Thymus (tissue), 11 donors: ENCODE measurements at regions not wholly inside any gene's neighbourhood (a gene's known extent, or its start where the extent isn't known, plus 50 kb on each side); places are given as distances from the start of the nearest gene placed in this dataset.
A peak's percentile ranks its signal among the peaks of the same experiment; 100 is the strongest.

Source experiments
- DNase-seq, 9 donors: peaks; one replicate each; pipeline ENCODE4 v3.0.0-alpha.2; 2013; ENCODE audit warnings: low spot score in 9 of 9, low read depth in 6 of 9, missing footprints in 1 of 9
- H3K27ac ChIP-seq, 2 donors: one replicate each; pipeline ENCODE4 v1.5.1; 2013; ENCODE audit warnings: control low read depth in 1 of 2, low read depth in 1 of 2, low read length in 1 of 2, mild to moderate bottlenecking in 1 of 2, moderate library complexity in 1 of 2
- H3K27me3 ChIP-seq, 2 donors: one replicate each; pipeline ENCODE4 v1.5.1; 2013; ENCODE audit warnings: low read length in 1 of 2; ENCODE audit not compliant: control insufficient read depth in 2 of 2, insufficient read depth in 1 of 2
- H3K36me3 ChIP-seq, 2 donors: one replicate each; pipeline ENCODE4 v1.5.1; 2013; ENCODE audit warnings: low read length in 1 of 2, mild to moderate bottlenecking in 1 of 2, moderate library complexity in 1 of 2; ENCODE audit not compliant: control insufficient read depth in 2 of 2, insufficient read depth in 2 of 2
- H3K4me1 ChIP-seq, 2 donors: one replicate each; pipeline ENCODE4 v1.5.1; 2013; ENCODE audit warnings: low read length in 2 of 2; ENCODE audit not compliant: control insufficient read depth in 2 of 2, insufficient read depth in 2 of 2
- H3K4me3 ChIP-seq, 2 donors: one replicate each; pipeline ENCODE4 v1.5.1; 2013; ENCODE audit warnings: low read length in 2 of 2, control low read depth in 1 of 2, mild to moderate bottlenecking in 1 of 2
- H3K9me3 ChIP-seq, 2 donors: one replicate each; pipeline ENCODE4 v1.5.1; 2013; ENCODE audit warnings: low read length in 1 of 2, mild to moderate bottlenecking in 1 of 2; ENCODE audit not compliant: control insufficient read depth in 2 of 2, insufficient read depth in 1 of 2
- WGBS: extraction: QIAGEN DNeasy Blood & Tissue Kit; methylation state at CpG from one replicate; pipeline ENCODE4 v1.1.7; 2013; 5-methylcytosine and 5-hydroxymethylcytosine counted together
- donor health status: healthy.

DNA sequence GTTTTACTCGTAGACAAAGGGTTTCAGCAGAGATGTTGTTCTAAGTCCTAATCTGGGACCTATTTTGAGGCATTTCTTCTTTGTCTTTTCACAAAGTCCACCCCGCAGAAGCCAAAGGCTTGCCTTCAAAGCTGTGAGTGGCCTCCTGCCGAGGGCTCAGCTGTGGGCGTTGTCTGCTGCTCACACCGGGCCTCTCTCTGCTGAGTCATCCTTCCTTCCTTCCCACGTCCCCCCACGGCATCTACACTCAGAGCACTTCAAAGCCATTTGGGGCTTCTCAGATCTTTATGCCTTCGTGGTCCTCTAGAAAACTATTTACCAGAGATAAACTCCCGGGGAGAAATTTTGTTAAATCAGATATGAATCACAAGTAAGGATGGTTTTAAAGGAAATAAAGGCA lies 115.9 kb upstream of the TMPO start:
- Histone ChIP-seq H3K4me1 (peaks cover 0 to 11% of the 10 kb centered on the region in 2 donors), H3K27ac (no peak overlapping the region), H3K36me3 (no peaks in the 10 kb centered on the region), H3K4me3 (no peak overlapping the region), H3K27me3 (no peaks in the 10 kb centered on the region), H3K9me3 (no peaks in the 10 kb centered on the region)
- DNase-seq, result peak; percentile 9 to 68 (median 28)
- 13% methylated on average over 9 of the region's 9 CpGs for WGBS

DNA sequence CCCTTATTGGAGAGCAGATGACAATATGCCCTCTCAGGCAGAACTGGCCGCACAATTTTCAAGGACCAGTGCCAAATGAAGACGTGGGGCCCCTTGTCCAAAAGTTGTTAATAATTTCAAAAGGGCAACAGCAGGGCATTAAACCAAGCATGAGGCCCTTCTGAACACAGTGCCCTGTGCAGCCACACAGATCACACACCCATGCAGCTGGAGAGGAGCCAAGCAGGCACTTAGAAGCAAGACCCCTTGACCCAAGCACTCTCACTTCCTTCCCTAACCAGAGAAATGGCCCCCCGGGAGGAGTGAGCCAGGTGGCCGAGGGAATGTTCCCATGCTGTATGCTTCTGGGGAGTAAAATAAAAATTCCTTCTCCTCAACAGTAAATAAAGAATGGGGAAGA lies 114.0 kb upstream of the TMPO start:
- WGBS, result 61% methylated on average over 4 of the region's 4 CpGs
- Histone ChIP-seq H3K4me3 (no peak overlapping the region), H3K9me3 (no peaks in the 10 kb centered on the region), H3K36me3 (no peaks in the 10 kb centered on the region), H3K27me3 (no peaks in the 10 kb centered on the region), H3K4me1 (peaks cover 0 to 11% of the 10 kb centered on the region in 2 donors), H3K27ac (no peak overlapping the region)
- no peak for DNase-seq

DNA sequence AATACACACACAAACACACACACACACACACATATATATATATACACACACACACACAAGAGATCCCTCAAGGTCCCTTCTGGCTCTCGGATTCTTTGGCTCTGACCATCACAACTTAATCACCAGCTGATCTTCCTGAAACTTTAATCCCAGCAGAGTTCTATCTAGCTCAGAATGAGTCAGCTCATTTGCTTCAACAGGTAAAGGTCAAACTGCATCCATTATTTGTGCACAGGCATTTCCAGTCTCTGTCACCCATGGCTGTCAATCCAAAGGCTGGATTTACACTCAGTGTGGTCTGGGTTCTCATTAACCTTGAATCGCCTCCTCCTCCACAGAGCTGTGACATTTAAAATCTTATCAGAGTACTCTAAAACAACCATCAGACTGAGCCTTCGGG lies 113.3 kb upstream of the TMPO start:
- Histone ChIP-seq H3K36me3 (no peaks in the 10 kb centered on the region), H3K4me1 (peaks cover 0 to 11% of the 10 kb centered on the region in 2 donors), H3K27ac (no peak overlapping the region), H3K4me3 (no peak overlapping the region), H3K27me3 (no peaks in the 10 kb centered on the region), H3K9me3 (peaks cover 0 to under 1% of the 10 kb centered on the region in 2 donors)
- 98% methylated on average over 3 of the region's 3 CpGs for WGBS
- DNase-seq, result no peak

DNA sequence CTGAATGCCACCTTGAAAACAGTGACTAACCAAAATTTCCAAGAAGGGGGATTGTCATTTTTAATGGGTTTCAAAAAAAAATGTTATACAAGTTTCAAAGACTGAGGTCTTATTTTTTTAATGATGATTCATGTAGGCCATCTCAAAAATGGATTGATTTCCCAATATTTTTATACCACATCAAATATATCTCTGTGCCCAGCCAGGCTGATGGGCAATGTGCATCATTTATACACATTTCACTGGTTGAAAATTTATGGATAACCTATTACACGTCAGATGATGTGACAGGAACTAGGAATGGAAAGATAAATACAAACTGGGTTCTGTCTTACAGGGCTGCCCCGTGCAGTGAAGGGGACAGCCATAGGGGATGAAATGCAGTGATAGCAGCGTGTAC lies 112.7 kb upstream of the TMPO start:
- no peak for DNase-seq
- WGBS, result 97% methylated on average over 3 of the region's 3 CpGs
- Histone ChIP-seq H3K4me1 (peaks cover 0 to 8% of the 10 kb centered on the region in 2 donors), H3K27me3 (no peaks in the 10 kb centered on the region), H3K9me3 (peaks cover 0 to 7% of the 10 kb centered on the region in 2 donors), H3K36me3 (no peaks in the 10 kb centered on the region), H3K4me3 (no peak overlapping the region), H3K27ac (no peak overlapping the region)

DNA sequence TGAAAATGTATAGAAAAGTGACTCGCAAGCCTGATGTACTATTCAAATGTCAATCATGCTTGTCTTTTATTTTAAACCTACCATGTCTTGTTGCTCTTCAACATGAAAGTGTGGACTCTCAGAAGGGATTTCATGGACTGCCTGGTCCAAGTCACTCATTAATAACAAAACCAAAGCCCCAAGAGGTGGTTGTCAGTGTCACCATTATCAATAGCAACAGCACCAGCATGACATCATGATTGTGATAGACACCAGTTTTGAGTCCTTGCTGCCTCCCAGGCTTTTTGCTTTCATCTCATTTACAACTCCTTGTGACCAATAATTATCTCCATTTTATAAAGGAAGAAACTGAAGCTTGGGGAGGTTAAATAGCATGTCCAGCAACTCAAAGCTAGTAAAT lies 112.0 kb upstream of the TMPO start:
- H3K4me3 ChIP-seq, result no peak overlapping the region
- H3K27ac ChIP-seq, result no peak overlapping the region
- no peaks in the 10 kb centered on the region for H3K27me3 ChIP-seq
- H3K36me3 ChIP-seq, result no peaks in the 10 kb centered on the region
- WGBS, result 100% methylated on average over 1 of the region's 1 CpG
- H3K9me3 ChIP-seq, result peaks cover 0 to 7% of the 10 kb centered on the region in 2 donors
- H3K4me1 ChIP-seq, result peaks cover 0 to 8% of the 10 kb centered on the region in 2 donors
- DNase-seq, result no peak

DNA sequence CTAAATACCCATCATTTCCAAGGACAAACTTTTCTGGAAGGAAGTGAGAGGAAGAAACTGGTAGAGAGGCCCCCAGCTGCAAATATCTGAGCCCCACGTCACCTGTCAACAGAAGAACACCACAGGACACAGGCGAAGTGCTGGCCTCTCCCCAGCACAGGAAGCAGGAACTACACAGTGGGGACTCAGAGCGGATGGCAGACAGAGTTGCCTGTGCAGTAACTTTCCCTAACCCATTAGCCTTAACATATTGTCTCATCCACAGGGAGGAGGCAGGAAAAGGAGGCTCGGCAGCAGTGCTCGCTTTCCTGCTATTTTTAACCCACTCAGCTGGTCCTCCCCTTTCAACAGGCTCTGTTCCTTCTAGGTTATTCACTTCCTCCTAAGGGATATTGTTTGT lies 111.5 kb upstream of the TMPO start:
- Histone ChIP-seq H3K27ac (no peak overlapping the region), H3K27me3 (no peaks in the 10 kb centered on the region), H3K9me3 (peaks cover 0 to 7% of the 10 kb centered on the region in 2 donors), H3K4me1 (peaks cover 0 to 7% of the 10 kb centered on the region in 2 donors), H3K4me3 (no peak overlapping the region), H3K36me3 (no peaks in the 10 kb centered on the region)
- 53% methylated on average over 5 of the region's 5 CpGs for WGBS
- DNase-seq, result no peak

DNA sequence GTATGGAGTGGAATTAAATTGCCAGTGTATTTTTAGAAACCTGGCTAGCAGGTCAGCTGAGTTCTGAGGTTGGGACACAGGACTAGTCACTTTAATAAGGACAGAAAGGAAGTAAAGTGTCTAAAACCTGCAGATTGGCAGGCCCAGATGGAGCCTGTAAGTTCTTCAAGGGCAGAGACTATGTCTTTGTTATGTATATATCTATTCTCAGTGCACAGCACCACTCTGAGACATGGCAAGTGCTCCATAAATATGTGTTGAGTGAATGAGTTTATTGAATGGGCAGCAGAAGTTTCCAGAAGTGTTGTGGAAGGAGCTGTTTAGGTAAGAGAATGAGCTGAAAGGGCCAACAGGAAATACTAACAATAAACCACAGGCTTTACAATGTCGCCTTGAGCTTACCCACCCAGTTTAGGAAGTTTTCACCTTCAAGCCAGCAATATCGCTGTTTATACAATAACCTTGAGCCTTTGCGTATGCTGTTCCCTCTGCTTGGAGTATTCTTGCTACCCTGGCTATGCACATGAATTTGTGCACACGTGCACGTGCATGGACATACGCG lies 109.5 kb upstream of the TMPO start:
- Histone ChIP-seq H3K9me3 (peaks cover 0 to 7% of the 10 kb centered on the region in 2 donors), H3K4me1 (no peaks in the 10 kb centered on the region), H3K27ac (no peak overlapping the region), H3K4me3 (no peak overlapping the region), H3K27me3 (no peaks in the 10 kb centered on the region), H3K36me3 (no peaks in the 10 kb centered on the region)
- DNase-seq, result no peak
- WGBS, result 80% methylated on average over 7 of the region's 7 CpGs

DNA sequence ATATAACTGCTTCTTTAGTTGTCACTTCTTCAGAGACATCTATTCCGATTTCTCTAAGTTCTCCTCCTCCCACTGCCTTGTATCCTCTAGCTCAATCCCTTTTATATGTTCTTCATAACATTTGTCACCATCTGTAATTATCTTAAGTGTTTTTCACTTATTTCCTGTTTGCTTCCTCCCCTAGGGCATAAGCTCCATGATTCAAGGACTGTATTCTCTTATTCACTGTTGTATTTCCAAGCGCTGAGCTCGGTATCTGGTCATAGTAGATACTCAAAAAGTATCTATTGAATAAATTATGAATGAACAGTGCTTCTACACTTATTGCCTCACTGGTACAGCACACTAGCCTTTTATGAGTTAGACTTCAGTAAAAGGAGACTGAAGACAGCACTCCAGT lies 109.0 kb upstream of the TMPO start:
- Histone ChIP-seq H3K4me3 (no peak overlapping the region), H3K4me1 (no peaks in the 10 kb centered on the region), H3K36me3 (no peaks in the 10 kb centered on the region), H3K9me3 (peaks cover 0 to 7% of the 10 kb centered on the region in 2 donors), H3K27ac (no peak overlapping the region), H3K27me3 (no peaks in the 10 kb centered on the region)
- WGBS, result 95% methylated on average over 3 of the region's 3 CpGs
- no peak for DNase-seq

DNA sequence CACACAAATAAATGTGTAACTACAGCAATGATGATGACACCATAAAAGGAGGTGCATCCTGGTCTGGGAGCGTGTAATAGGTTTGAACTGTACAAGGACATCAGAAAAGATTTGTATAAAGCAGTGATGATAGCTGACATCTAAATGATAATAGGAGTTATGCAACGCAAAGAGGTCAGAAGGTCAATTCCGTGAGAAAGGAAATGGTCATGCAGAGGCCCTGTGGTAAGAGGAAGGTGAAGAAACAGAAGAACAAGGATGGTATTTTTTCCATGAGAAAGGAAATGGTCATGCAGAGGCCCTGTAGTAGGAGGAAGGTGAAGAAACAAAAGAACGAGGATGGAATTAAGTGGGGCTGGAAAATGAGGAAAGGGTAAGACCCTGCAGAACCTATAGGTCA lies 106.7 kb upstream of the TMPO start:
- Histone ChIP-seq H3K36me3 (no peaks in the 10 kb centered on the region), H3K27ac (no peak overlapping the region), H3K9me3 (peaks cover 0 to 7% of the 10 kb centered on the region in 2 donors), H3K4me1 (no peaks in the 10 kb centered on the region), H3K4me3 (no peak overlapping the region), H3K27me3 (no peaks in the 10 kb centered on the region)
- no peak for DNase-seq
- 96% methylated on average over 4 of the region's 4 CpGs for WGBS

DNA sequence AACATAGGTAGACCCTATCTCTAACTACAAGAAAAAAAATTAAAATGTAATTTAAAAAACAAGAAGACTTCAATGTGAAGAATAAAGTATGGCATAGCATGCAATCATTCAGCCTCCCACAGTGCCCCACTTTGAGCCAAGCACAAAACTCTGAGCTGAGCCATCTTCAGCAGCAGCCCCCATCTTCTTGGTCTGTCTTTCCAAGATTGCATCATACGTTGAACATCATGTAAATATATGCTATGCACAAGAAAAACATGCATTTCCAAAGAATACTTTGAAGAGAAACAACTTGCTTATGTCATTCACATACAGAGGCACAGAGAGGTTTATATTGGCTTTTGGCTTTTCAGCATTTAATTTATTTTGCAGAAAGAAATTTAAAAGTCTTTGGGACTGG lies 105.8 kb upstream of the TMPO start:
- Histone ChIP-seq H3K4me1 (no peaks in the 10 kb centered on the region), H3K4me3 (no peak overlapping the region), H3K27ac (no peak overlapping the region), H3K9me3 (peaks cover 0 to 7% of the 10 kb centered on the region in 2 donors), H3K27me3 (no peaks in the 10 kb centered on the region), H3K36me3 (no peaks in the 10 kb centered on the region)
- WGBS, result 87% methylated on average over 1 of the region's 1 CpG
- DNase-seq, result no peak
